K562 (cell line): ENCODE measurements at regions not wholly inside any gene's neighbourhood (a gene's known extent, or its start where the extent isn't known, plus 50 kb on each side); places are given as distances from the start of the nearest gene placed in this dataset.

Experiments used
- ATAC-seq: fragments of 200-7000 bp; cut with Tn5 transposase; 3 replicates; pipeline ENCODE4 v1.9.1; 2020; ENCODE audit warnings: moderate library complexity
- BruUV-seq: library from RNA; stranded (reverse); fragments of 400-500 nt; replicated peaks from 2 replicates; lab custom pipeline; 2021; lab: Mats Ljungman, UMichigan
- CTCF ChIA-PET: fragments of 300-600 bp; formaldehyde crosslinking; extraction: SDS; loops from one replicate; lab custom pipeline; 2021; ENCODE audit warnings: low intra/inter-chr PET ratio; lab: Yijun Ruan, JAX
- POLR2A ChIA-PET: fragments of 300-600, 350-650 bp; sonication (Branson Sonifier 250); formaldehyde crosslinking; extraction: SDS; loops from one replicate; lab custom pipeline; 2021; ENCODE audit warnings: antibody characterized with exemption, inconsistent platforms; lab: Yijun Ruan, JAX
- DNase-seq, 4 experiments: peaks; one replicate each; pipeline versions ENCODE4 v3.0.0 to v3.0.0-alpha.2; 2011 to 2018; ENCODE audit warnings: low spot score in 3 of 4, mixed read lengths in 3 of 4; ENCODE audit errors: extremely low read depth in 1 of 4
- FAIRE-seq: peaks from 2 replicates; lab custom pipeline; 2011; peaks lifted over from hg19 to GRCh38; lab: Jason Lieb, UNC
- H2AFZ ChIP-seq: 2 replicates; pipeline ENCODE4 v1.6.0; 2011; ENCODE audit warnings: low read depth, low read length, control low read depth, inconsistent platforms
- H3K27ac ChIP-seq: fragments of 200-600 bp; 3 replicates; pipeline ENCODE4 v1.8.0; 2011; ENCODE audit warnings: low read depth, mild to moderate bottlenecking, control low read depth, inconsistent platforms, low read length, moderate library complexity, mixed read lengths; ENCODE audit errors: extremely low read depth
- H3K27me3 ChIP-seq, 2 experiments: fragments of 300-600 bp in 1 of 2; 2 replicates in 1 of 2; 3 replicates in 1 of 2; pipeline versions ENCODE4 v1.6.0 to v1.8.0; 2011; ENCODE audit warnings: inconsistent platforms in 2 of 2, low read length in 2 of 2, mild to moderate bottlenecking in 1 of 2, mixed read lengths in 1 of 2, moderate library complexity in 1 of 2; ENCODE audit not compliant: control insufficient read depth in 2 of 2, insufficient read depth in 2 of 2
- H3K36me3 ChIP-seq: fragments of 300-600 bp; 3 replicates; pipeline ENCODE4 v1.8.0; 2011; ENCODE audit warnings: mild to moderate bottlenecking, low read length, inconsistent platforms; ENCODE audit not compliant: control insufficient read depth, insufficient read depth
- H3K4me1 ChIP-seq, 2 experiments: fragments of 200-600 bp in 1 of 2; replicated peaks in 1 of 2; 2 replicates in 1 of 2; 3 replicates in 1 of 2; pipeline versions ENCODE4 v1.5.1 to v1.8.0; 2011; ENCODE audit warnings: inconsistent platforms in 2 of 2, low read length in 2 of 2, mild to moderate bottlenecking in 1 of 2, mixed read lengths in 1 of 2, moderate library complexity in 1 of 2; ENCODE audit not compliant: control insufficient read depth in 2 of 2, insufficient read depth in 2 of 2
- H3K4me2 ChIP-seq: 2 replicates; pipeline ENCODE4 v1.6.1; 2011; ENCODE audit warnings: low read length, control low read depth, inconsistent platforms, mixed read lengths; ENCODE audit not compliant: insufficient read depth
- H3K4me3 ChIP-seq: fragments of 200-600 bp; sonication (generic), shearing (Covaris generic); 2 replicates; pipeline ENCODE4 v1.5.1; 2016; ENCODE audit warnings: control low read depth, inconsistent platforms
- H3K79me2 ChIP-seq: fragments of 200-600 bp; 3 replicates; pipeline ENCODE4 v1.8.0; 2011; ENCODE audit warnings: low read length, inconsistent platforms; ENCODE audit not compliant: control insufficient read depth, insufficient read depth
- H3K9ac ChIP-seq, 2 experiments: 2 replicates each; pipeline versions ENCODE4 v1.6.0 to v1.6.1; 2011; ENCODE audit warnings: low read depth in 2 of 2, low read length in 2 of 2, control low read depth in 1 of 2, inconsistent platforms in 1 of 2, mild to moderate bottlenecking in 1 of 2, mixed read lengths in 1 of 2; ENCODE audit not compliant: insufficient read depth in 1 of 2
- H3K9me1 ChIP-seq: one replicate; pipeline ENCODE4 v1.6.0; 2011; ENCODE audit warnings: inconsistent platforms, mild to moderate bottlenecking, low read length, moderate library complexity; ENCODE audit not compliant: control insufficient read depth, insufficient read depth
- H3K9me3 ChIP-seq: replicated peaks from 2 replicates; pipeline ENCODE4 v1.5.1; 2011; ENCODE audit warnings: low read depth, low read length, inconsistent platforms; ENCODE audit not compliant: control insufficient read depth, insufficient read depth
- H4K20me1 ChIP-seq: replicated peaks from 2 replicates; pipeline ENCODE4 v1.6.1; 2011; ENCODE audit warnings: low read length, inconsistent platforms, mixed read lengths; ENCODE audit not compliant: control insufficient read depth, insufficient read depth
- CAMTA2 ChIP-seq: fragments of 250-450 bp; sonication (Bioruptor Pico); conservative IDR thresholded peaks from 2 replicates; pipeline ENCODE4 v1.5.1; 2022
- DACH1 ChIP-seq: fragments of 450-650 bp; IDR thresholded peaks from 2 replicates; pipeline ENCODE4 v1.6.1; 2018; ENCODE audit not compliant: partially characterized antibody
- E2F4 ChIP-seq: sonication (generic); formaldehyde crosslinking; IDR thresholded peaks from 2 replicates; pipeline ENCODE4 v1.8.0; 2022; ENCODE audit warnings: mild to moderate bottlenecking, low read depth, missing genetic modification reagents
- ESRRA ChIP-seq: fragments of 450-650 bp; IDR thresholded peaks from 2 replicates; pipeline ENCODE4 v1.6.1; 2014; ENCODE audit warnings: low read depth, mild to moderate bottlenecking, moderate library complexity, borderline replicate concordance
- FOXK1 ChIP-seq: sonication (generic); formaldehyde crosslinking; IDR thresholded peaks from 2 replicates; pipeline ENCODE4 v1.8.0; 2022; ENCODE audit warnings: missing genetic modification reagents, mild to moderate bottlenecking, borderline replicate concordance
- GABPB1 ChIP-seq: sonication (generic); formaldehyde crosslinking; IDR thresholded peaks from 2 replicates; pipeline ENCODE4 v1.8.0; 2022; ENCODE audit warnings: mild to moderate bottlenecking, missing genetic modification reagents
- GABPB2 ChIP-seq: fragments of 250-450 bp; sonication (Bioruptor Pico); conservative IDR thresholded peaks from 2 replicates; pipeline ENCODE4 v1.5.1; 2021; ENCODE audit warnings: mild to moderate bottlenecking
- HMG20B ChIP-seq: fragments of 250-450 bp; sonication (Bioruptor Pico); IDR thresholded peaks from 2 replicates; pipeline ENCODE4 v1.5.0; 2021; ENCODE audit warnings: mild to moderate bottlenecking
- MEF2D ChIP-seq: conservative IDR thresholded peaks from 2 replicates; pipeline ENCODE4 v1.6.1; 2016; ENCODE audit warnings: low read depth, missing genetic modification characterization, missing compliant biosample characterization
- PPARD ChIP-seq: fragments of 250-450 bp; sonication (Bioruptor Pico); IDR thresholded peaks from 2 replicates; pipeline ENCODE4 v1.8.0; 2022; ENCODE audit warnings: inconsistent platforms, mild to moderate bottlenecking, moderate library complexity
- RAD21 ChIP-seq, 2 experiments: fragments of 250-450 bp in 1 of 2; fragments of 450-650 bp in 1 of 2; sonication (Bioruptor Pico) in 1 of 2; formaldehyde crosslinking in 1 of 2; IDR thresholded peaks in 1 of 2; conservative IDR thresholded peaks in 1 of 2; 2 replicates each; pipeline versions ENCODE4 v1.4.0 to v1.8.0; 2020 to 2022; ENCODE audit warnings: mild to moderate bottlenecking in 2 of 2, moderate library complexity in 1 of 2
- TAF1 ChIP-seq: IDR thresholded peaks from 2 replicates; pipeline ENCODE4 v1.6.1; 2011; ENCODE audit warnings: mild to moderate bottlenecking, low read length, moderate library complexity; ENCODE audit not compliant: insufficient read depth, control insufficient read depth, severe bottlenecking; ENCODE audit errors: extremely low read depth
- ZNF133 ChIP-seq: fragments of 250-450 bp; sonication (Bioruptor Pico); IDR thresholded peaks from 2 replicates; pipeline ENCODE4 v1.4.0; 2020; ENCODE audit warnings: mild to moderate bottlenecking
- WGBS: fragments of 100-300 bp; shearing (Covaris generic); methylation state at CpG from one replicate; pipeline ENCODE4 v1.1.6; 2016; ENCODE audit warnings: low coverage, mixed read lengths; ENCODE audit not compliant: insufficient coverage; ENCODE audit errors: missing lambda C conversion rate; 5-methylcytosine and 5-hydroxymethylcytosine counted together
- in situ Hi-C: fragments of 300-500 bp; cut with MboI; formaldehyde crosslinking; loops from 4 replicates; pipeline ENCODE4 v1.15.0; 2018; ENCODE audit warnings: inconsistent platforms, mixed read lengths
- intact Hi-C: fragments of 100-400 bp; cut with micrococcal nuclease; formaldehyde crosslinking; loops from 2 replicates; pipeline ENCODE4 v1.14.2; 2022
- TF ChIP-seq, protein P1 (sequence below), 2 experiments: IDR thresholded peaks; 2 replicates each; pipeline ENCODE4 v1.6.1; 2011; ENCODE audit warnings: borderline replicate concordance in 1 of 2, control low read depth in 1 of 2, low read depth in 1 of 2, low read length in 1 of 2, mild to moderate bottlenecking in 1 of 2, mixed read lengths in 1 of 2, moderate library complexity in 1 of 2; ENCODE audit not compliant: insufficient read depth in 1 of 2, insufficient read length in 1 of 2, poor library complexity in 1 of 2, severe bottlenecking in 1 of 2; ENCODE audit errors: extremely low read depth in 1 of 2

DNA sequence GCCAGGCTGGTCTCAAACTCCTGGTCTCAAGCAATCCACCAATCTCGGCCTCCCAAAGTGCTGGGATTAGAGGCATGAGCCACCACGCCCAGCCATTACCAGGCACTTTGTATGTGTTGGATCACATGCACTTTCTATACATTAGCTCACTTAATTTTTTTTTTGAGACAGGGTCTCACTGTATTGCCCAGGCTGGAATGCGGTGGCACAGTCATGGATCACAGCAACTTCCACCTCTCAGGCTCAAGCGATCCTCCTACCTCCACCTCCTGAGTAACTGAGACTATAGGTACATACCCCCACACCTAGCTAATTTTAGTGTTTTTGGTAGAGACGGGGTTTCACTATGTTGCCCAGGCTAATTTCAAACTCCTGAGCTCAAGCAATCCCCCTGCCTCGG is 203.0 kb upstream of the MYL2 start:
- H3K79me2 ChIP-seq = no peaks in the 10 kb centered on the region
- BruUV-seq = no TSS peak
- no peak overlapping the region for H3K27ac ChIP-seq
- no peaks in the 10 kb centered on the region for H3K9me1 ChIP-seq
- H3K9me3 ChIP-seq = no peaks in the 10 kb centered on the region
- H4K20me1 ChIP-seq = no peaks in the 10 kb centered on the region
- intact Hi-C loops (no loop called here), in situ Hi-C loops (no loop called here)
- 5% methylated on average over 6 of the region's 6 CpGs for WGBS
- H2AFZ ChIP-seq = no peak overlapping the region
- no peak for TF ChIP-seq E2F4
- TF ChIP-seq GABPB1 (CRISPR knock-in tag) = no peak
- no peak for TF ChIP-seq MEF2D (tag)
- no peak for TF ChIP-seq RAD21 (CRISPR knock-in tag; conservative IDR thresholded peaks at IDR 0.05 in 1 of 2, IDR thresholded peaks at IDR 0.05 in 1 of 2)
- TF ChIP-seq ZNF133 (CRISPR knock-in tag) = no peak
- TF ChIP-seq DACH1 = no peak
- TF ChIP-seq, protein P1, sequence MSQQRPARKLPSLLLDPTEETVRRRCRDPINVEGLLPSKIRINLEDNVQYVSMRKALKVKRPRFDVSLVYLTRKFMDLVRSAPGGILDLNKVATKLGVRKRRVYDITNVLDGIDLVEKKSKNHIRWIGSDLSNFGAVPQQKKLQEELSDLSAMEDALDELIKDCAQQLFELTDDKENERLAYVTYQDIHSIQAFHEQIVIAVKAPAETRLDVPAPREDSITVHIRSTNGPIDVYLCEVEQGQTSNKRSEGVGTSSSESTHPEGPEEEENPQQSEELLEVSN (IDR thresholded peaks at IDR 0.05; ENCODE audit: borderline replicate concordance in 1 of 2, extremely low read depth in 1 of 2, insufficient read depth in 1 of 2, insufficient read length in 1 of 2, low read depth in 1 of 2, low read length in 1 of 2, poor library complexity in 1 of 2, severe bottlenecking in 1 of 2) = no peak
- no peak for TF ChIP-seq ESRRA
- TF ChIP-seq PPARD (CRISPR knock-in tag) = no peak
- no peak for TF ChIP-seq HMG20B
- no peak for TF ChIP-seq FOXK1 (CRISPR knock-in tag)
- TF ChIP-seq CAMTA2 (CRISPR knock-in tag) = no peak
- no peak for TF ChIP-seq GABPB2 (CRISPR knock-in tag)
- no peak for TF ChIP-seq TAF1
- DNase-seq (no peak), FAIRE-seq (no peak), ATAC-seq (no peak)
- H3K4me2 ChIP-seq = no peak overlapping the region
- no peaks in the 10 kb centered on the region for H3K4me1 ChIP-seq
- POLR2A ChIA-PET = interaction anchor here (0.6 to 1.2 kb wide), 2 partner anchors 11 to 33 kb away, joined by 3 read pairs; no protein-coding TSS in a partner anchor
- CTCF ChIA-PET = no interaction called here
- no peaks in the 10 kb centered on the region for H3K36me3 ChIP-seq
- no peak overlapping the region for H3K4me3 ChIP-seq
- no peak overlapping the region for H3K9ac ChIP-seq
- peaks cover 9 to 19% of the 10 kb centered on the region in 2 experiments; a peak in 4 of 5 replicates for H3K27me3 ChIP-seq
